Activated naive CD8-positive, alpha-beta T cell (primary cell): ENCODE measurements at regions not wholly inside any gene's neighbourhood (a gene's known extent, or its start where the extent isn't known, plus 50 kb on each side); places are given as distances from the start of the nearest gene placed in this dataset.

Experiments used
- H3K27ac Mint-ChIP-seq: one replicate; pipeline ENCODE4 v1.8.0; 2021; ENCODE audit warnings: mixed read lengths
- H3K27me3 Mint-ChIP-seq: one replicate; pipeline ENCODE4 v1.8.0; 2021; ENCODE audit warnings: mixed read lengths
- H3K36me3 Mint-ChIP-seq: one replicate; pipeline ENCODE4 v1.8.0; 2021; ENCODE audit warnings: mixed read lengths
- H3K4me1 Mint-ChIP-seq: one replicate; pipeline ENCODE4 v1.8.0; 2021; ENCODE audit warnings: low read depth, mixed read lengths
- H3K4me3 Mint-ChIP-seq: one replicate; pipeline ENCODE4 v1.8.0; 2021; ENCODE audit warnings: mild to moderate bottlenecking, mixed read lengths
- H3K9me3 Mint-ChIP-seq: one replicate; pipeline ENCODE4 v1.8.0; 2021; ENCODE audit warnings: low read depth, mixed read lengths

- no peak overlapping the region for H3K4me3 Mint-ChIP-seq
- no peaks in the 10 kb centered on the region for H3K4me1 Mint-ChIP-seq
- H3K27ac Mint-ChIP-seq = no peak overlapping the region
- H3K9me3 Mint-ChIP-seq = peaks cover 4% of the 10 kb centered on the region
- peaks cover 2% of the 10 kb centered on the region for H3K27me3 Mint-ChIP-seq
- peaks cover 3% of the 10 kb centered on the region for H3K36me3 Mint-ChIP-seq
Measured at GRCh38 chr7:67512481-67512880, 515.8 kb downstream of the TYW1 start.

DNA sequence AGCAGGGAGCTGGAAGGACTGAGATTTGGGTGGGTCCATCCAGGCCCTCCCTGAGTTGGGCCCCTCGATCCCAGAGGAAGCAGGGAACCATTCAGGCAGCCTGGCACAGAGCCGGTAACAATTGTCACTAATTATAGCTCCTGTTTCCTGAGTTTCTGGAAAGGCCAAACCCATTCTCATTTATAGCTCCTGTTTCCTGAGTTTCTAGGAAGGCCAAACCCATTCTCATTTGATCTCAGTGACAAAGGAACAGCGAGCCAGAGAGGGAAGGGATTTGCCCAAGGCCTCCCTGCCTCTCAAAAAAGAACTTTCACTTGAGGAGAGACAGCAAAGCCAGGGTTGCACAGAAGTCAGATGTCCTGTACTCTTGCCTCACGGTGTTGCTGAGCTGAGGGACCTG lies 521.9 kb downstream of the TYW1 start:
- H3K4me1 Mint-ChIP-seq = no peaks in the 10 kb centered on the region
- no peak overlapping the region for H3K4me3 Mint-ChIP-seq
- H3K9me3 Mint-ChIP-seq = peaks cover 14% of the 10 kb centered on the region
- no peaks in the 10 kb centered on the region for H3K36me3 Mint-ChIP-seq
- H3K27ac Mint-ChIP-seq = no peak overlapping the region
- peaks cover 2% of the 10 kb centered on the region for H3K27me3 Mint-ChIP-seq

- Mint-ChIP-seq H3K27ac (no peak overlapping the region), H3K4me1 (no peaks in the 10 kb centered on the region), H3K4me3 (no peak overlapping the region), H3K9me3 (peaks cover 14% of the 10 kb centered on the region), H3K27me3 (peaks cover 2% of the 10 kb centered on the region), H3K36me3 (no peaks in the 10 kb centered on the region)
Measured at GRCh38 chr7:67519171-67519570, 522.5 kb downstream of the TYW1 start.

DNA sequence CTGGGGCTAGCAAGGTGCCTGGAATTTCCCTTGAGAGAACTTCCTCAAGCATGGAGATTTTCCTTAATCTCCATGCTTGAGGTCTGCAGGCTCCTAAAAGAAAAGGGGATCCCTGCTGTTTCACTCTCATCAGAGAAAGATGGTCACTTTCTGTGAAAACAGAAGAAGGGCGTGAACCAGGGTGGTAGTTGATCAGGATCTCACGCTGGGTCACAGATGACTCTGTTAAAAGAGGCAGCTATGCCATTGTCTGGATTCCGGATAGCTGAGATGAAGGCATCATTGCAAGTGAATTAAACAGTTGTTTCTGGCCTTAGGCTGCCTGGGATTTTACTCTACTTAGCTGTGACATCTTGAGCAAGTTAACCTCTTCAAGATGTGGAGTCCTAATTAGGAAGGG lies 525.9 kb downstream of the TYW1 start:
- H3K4me1 Mint-ChIP-seq = no peaks in the 10 kb centered on the region
- H3K27me3 Mint-ChIP-seq = peaks cover 2% of the 10 kb centered on the region
- H3K9me3 Mint-ChIP-seq = peaks cover 10% of the 10 kb centered on the region
- no peak overlapping the region for H3K4me3 Mint-ChIP-seq
- H3K27ac Mint-ChIP-seq = no peak overlapping the region
- no peaks in the 10 kb centered on the region for H3K36me3 Mint-ChIP-seq

DNA sequence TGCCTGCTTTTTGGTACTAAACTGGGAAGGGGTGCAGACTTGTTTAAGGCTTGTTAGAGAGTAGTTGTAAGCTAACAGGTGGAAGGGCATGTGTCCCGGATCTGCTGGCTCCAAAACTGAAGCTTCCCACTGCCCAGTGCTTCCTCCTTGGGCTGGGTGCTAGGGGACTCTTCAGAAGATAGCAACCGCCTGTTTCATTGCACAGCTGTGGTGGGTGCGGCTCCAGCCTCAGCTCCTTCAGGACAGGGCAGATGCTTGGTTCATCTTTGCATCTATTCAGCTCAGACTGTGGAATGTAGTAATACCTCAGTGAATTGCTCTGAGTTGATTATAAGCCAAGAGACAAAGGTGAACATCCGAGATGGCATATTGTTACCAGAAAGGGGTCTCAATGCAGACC lies 527.1 kb downstream of the TYW1 start:
- Mint-ChIP-seq H3K9me3 (peaks cover 10% of the 10 kb centered on the region), H3K27ac (no peak overlapping the region), H3K4me3 (no peak overlapping the region), H3K27me3 (peaks cover 2% of the 10 kb centered on the region), H3K36me3 (no peaks in the 10 kb centered on the region), H3K4me1 (no peaks in the 10 kb centered on the region)

DNA sequence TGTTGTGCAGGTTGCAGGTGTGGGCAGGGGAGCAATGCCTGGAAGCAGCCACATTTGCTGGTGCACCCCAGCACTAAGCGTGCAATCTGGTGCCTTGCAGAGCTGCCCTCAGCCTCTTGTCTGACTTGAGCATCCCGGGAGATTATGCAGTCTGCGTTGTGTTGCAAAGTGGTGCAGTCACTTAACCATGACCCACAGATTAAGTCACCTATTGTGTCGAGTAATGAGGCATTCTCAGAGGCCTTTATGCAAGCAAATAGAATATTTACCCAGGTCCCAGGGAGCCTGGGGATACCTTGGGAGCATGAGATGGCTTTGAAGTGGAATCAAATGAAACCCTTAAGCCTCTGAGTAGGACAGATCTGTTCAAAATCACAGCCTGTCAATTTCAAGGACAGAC lies 529.0 kb downstream of the TYW1 start:
- Mint-ChIP-seq H3K36me3 (no peaks in the 10 kb centered on the region), H3K4me1 (no peaks in the 10 kb centered on the region), H3K27me3 (peaks cover 2% of the 10 kb centered on the region), H3K9me3 (peaks cover 5% of the 10 kb centered on the region), H3K4me3 (no peak overlapping the region), H3K27ac (no peak overlapping the region)

- Mint-ChIP-seq H3K27me3 (peaks cover 1% of the 10 kb centered on the region), H3K36me3 (no peaks in the 10 kb centered on the region), H3K9me3 (peaks cover 6% of the 10 kb centered on the region), H3K4me1 (no peaks in the 10 kb centered on the region), H3K27ac (no peak overlapping the region), H3K4me3 (no peak overlapping the region)
Measured at GRCh38 chr7:67535241-67535989, 538.8 kb downstream of the TYW1 start.

GRCh38 chr7:67542916-67543315 lies 546.3 kb downstream of the TYW1 start:
- no peaks in the 10 kb centered on the region for H3K4me1 Mint-ChIP-seq
- no peaks in the 10 kb centered on the region for H3K9me3 Mint-ChIP-seq

DNA sequence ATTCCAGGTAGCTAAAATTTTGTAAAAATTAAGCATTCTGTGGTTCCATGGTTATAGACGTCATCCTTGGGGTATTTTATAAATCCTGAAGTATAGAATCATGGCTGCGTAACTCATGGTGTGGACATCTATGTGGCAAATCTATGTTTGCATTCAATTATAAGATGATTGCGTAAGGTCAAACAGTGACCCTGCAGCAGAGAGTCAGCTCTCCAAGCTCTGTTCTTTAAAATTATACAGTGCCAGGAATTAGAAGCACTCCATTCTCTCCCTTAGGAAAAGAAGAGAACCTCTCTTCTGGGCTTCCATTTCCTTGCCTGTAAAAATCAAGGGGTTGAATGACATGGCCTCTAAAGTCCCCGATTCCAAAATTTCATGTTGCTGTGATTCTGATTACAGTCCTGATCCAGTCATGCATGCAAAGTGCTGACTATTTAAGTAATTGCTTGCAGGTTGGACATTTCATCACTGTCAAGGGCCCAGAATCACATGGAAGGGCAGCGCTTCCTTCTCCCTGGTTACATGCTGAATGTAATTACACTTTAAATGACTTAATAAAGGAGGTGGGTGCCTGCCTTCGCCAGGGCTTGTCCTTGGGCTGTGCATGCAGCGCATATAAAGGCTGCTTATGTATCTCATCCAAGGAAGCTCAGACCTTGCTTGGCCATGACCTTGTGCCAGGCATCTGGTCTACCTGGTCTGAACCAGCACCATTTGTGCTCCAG lies 550.7 kb downstream of the TYW1 start:
- Mint-ChIP-seq H3K4me3 (no peak overlapping the region), H3K9me3 (no peaks in the 10 kb centered on the region), H3K27ac (no peak overlapping the region), H3K36me3 (no peaks in the 10 kb centered on the region), H3K4me1 (no peaks in the 10 kb centered on the region), H3K27me3 (no peaks in the 10 kb centered on the region)

More at GRCh38 chr7:67542916-67543315, 546.3 kb downstream of the TYW1 start:
- H3K36me3 Mint-ChIP-seq = no peaks in the 10 kb centered on the region
- H3K4me3 Mint-ChIP-seq = no peak overlapping the region
- H3K27me3 Mint-ChIP-seq = no peaks in the 10 kb centered on the region
- H3K27ac Mint-ChIP-seq = no peak overlapping the region

DNA sequence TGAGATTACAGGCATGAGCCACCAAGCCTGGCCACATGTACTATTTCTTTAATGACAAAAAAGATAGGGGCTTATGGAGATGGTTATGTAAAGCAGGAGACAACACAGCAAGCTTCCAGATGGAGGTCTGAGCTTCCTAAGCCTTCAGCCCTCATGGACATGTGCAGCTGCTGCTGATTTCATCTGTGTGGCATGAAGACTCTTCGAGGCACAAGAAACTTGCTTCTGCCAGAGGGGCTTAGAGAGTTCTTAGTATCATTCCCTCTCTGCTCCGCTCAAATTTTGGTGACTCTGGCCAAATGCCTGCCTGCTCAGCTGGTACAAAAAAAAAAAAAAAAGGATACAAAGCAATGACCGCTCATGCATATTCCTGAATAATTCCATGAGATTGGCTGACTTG lies 552.5 kb downstream of the TYW1 start:
- Mint-ChIP-seq H3K36me3 (no peaks in the 10 kb centered on the region), H3K27me3 (no peaks in the 10 kb centered on the region), H3K9me3 (no peaks in the 10 kb centered on the region), H3K4me3 (no peak overlapping the region), H3K4me1 (no peaks in the 10 kb centered on the region), H3K27ac (no peak overlapping the region)

- no peaks in the 10 kb centered on the region for H3K27me3 Mint-ChIP-seq
- H3K36me3 Mint-ChIP-seq = no peaks in the 10 kb centered on the region
- H3K4me3 Mint-ChIP-seq = no peak overlapping the region
- no peaks in the 10 kb centered on the region for H3K4me1 Mint-ChIP-seq
- H3K27ac Mint-ChIP-seq = no peak overlapping the region
- no peaks in the 10 kb centered on the region for H3K9me3 Mint-ChIP-seq
Measured at GRCh38 chr7:67550801-67551436, 554.3 kb downstream of the TYW1 start.

DNA sequence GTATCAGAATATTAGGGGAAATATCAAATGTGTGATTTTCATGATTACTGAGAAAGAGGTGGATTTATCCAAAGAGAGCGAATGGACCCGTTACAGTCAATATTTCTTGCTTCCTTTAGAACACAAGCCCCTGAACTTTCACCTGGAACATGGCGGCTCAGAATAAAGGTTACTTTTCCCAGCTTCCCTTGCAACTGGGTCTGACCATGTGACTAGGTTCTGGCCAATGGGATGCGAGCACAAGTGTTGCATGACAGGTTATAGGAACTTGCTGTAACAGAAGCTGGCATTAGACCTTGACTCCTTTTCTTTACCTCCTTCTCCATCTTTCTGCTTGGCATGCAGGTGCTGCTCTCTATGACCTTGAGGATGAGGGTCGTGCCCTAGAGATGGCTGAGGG lies 556.1 kb downstream of the TYW1 start:
- no peaks in the 10 kb centered on the region for H3K36me3 Mint-ChIP-seq
- no peaks in the 10 kb centered on the region for H3K9me3 Mint-ChIP-seq
- H3K4me1 Mint-ChIP-seq = no peaks in the 10 kb centered on the region
- H3K27ac Mint-ChIP-seq = no peak overlapping the region
- no peaks in the 10 kb centered on the region for H3K27me3 Mint-ChIP-seq
- no peak overlapping the region for H3K4me3 Mint-ChIP-seq

- Mint-ChIP-seq H3K4me1 (no peaks in the 10 kb centered on the region), H3K4me3 (no peak overlapping the region), H3K9me3 (no peaks in the 10 kb centered on the region), H3K27ac (no peak overlapping the region), H3K36me3 (no peaks in the 10 kb centered on the region), H3K27me3 (no peaks in the 10 kb centered on the region)
Measured at GRCh38 chr7:67553378-67553777, 556.7 kb downstream of the TYW1 start.

GRCh38 chr7:67554986-67555385 lies 558.4 kb downstream of the TYW1 start:
- Mint-ChIP-seq H3K36me3 (no peaks in the 10 kb centered on the region), H3K27me3 (no peaks in the 10 kb centered on the region), H3K4me3 (no peak overlapping the region), H3K4me1 (no peaks in the 10 kb centered on the region), H3K9me3 (no peaks in the 10 kb centered on the region), H3K27ac (no peak overlapping the region)

DNA sequence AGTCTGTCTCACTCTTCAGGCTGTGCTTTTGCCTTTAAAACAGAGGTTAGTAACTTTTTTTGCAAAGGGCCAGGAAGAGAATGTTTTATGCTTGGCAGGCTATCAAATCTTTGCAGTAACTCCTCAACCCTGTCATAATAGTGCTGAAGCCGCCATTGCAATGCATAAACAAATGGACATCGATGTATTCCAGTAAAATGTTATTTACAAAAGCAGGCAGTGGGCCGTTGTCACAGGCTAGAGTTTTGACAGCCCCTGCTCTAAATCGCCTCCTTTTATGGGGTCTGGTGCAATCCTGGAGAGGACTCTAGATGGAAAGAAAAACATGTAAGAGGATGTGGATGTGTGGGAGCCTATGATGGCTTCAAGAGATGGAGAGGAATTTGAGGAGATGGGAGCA lies 568.3 kb downstream of the TYW1 start:
- Mint-ChIP-seq H3K36me3 (no peaks in the 10 kb centered on the region), H3K4me3 (no peak overlapping the region), H3K27ac (no peak overlapping the region), H3K27me3 (peaks cover 2% of the 10 kb centered on the region), H3K9me3 (peaks cover 5% of the 10 kb centered on the region), H3K4me1 (no peaks in the 10 kb centered on the region)
